Suprapubic skin (tissue), 4 donors: ENCODE measurements at regions not wholly inside any gene's neighbourhood (a gene's known extent, or its start where the extent isn't known, plus 50 kb on each side); places are given as distances from the start of the nearest gene placed in this dataset.

Experiments used
- DNase-seq, 2 donors: peaks; one replicate each; pipeline ENCODE4 v3.0.0-alpha.2; 2019; ENCODE audit warnings: low spot score in 2 of 2
- H3K27ac ChIP-seq: fragments of 200-600 bp; sonication (generic); one replicate; pipeline ENCODE4 v1.5.1; 2019
- H3K27me3 ChIP-seq: fragments of 200-600 bp; sonication (generic); one replicate; pipeline ENCODE4 v1.5.1; 2019
- H3K36me3 ChIP-seq: fragments of 200-600 bp; sonication (generic); one replicate; pipeline ENCODE4 v1.5.1; 2019
- H3K4me1 ChIP-seq: fragments of 200-600 bp; sonication (generic); one replicate; pipeline ENCODE4 v1.5.1; 2019
- H3K4me3 ChIP-seq: fragments of 200-600 bp; sonication (generic); one replicate; pipeline ENCODE4 v1.5.1; 2019; ENCODE audit warnings: mild to moderate bottlenecking
- H3K9me3 ChIP-seq: fragments of 200-600 bp; sonication (generic); one replicate; pipeline ENCODE4 v1.5.1; 2019
- EP300 ChIP-seq: sonication (generic); formaldehyde crosslinking; IDR thresholded peaks from one replicate; pipeline ENCODE4 v1.6.1; 2017; ENCODE audit warnings: antibody characterized with exemption
- POLR2A ChIP-seq, 2 donors: fragments of 450-650 bp; IDR thresholded peaks; one replicate each; pipeline ENCODE4 v1.6.1; 2017; ENCODE audit warnings: antibody characterized with exemption in 2 of 2, mild to moderate bottlenecking in 2 of 2, moderate library complexity in 2 of 2
- POLR2AphosphoS5 ChIP-seq, 3 donors: sonication (generic); formaldehyde crosslinking; IDR thresholded peaks; one replicate each; pipeline ENCODE4 v1.6.1; 2017; ENCODE audit warnings: antibody characterized with exemption in 3 of 3
- WGBS: methylation state at CpG from one replicate; pipeline ENCODE4 v1.1.5; 2018; 5-methylcytosine and 5-hydroxymethylcytosine counted together
- TF ChIP-seq, protein P1 (sequence below), 2 donors: fragments of 200-600 bp in 1 of 2; fragments of 450-650 bp in 1 of 2; sonication (generic) in 1 of 2; IDR thresholded peaks; one replicate each; pipeline ENCODE4 v1.5.1; 2016 to 2019; ENCODE audit warnings: antibody characterized with exemption in 2 of 2, mild to moderate bottlenecking in 1 of 2, moderate library complexity in 1 of 2

DNA sequence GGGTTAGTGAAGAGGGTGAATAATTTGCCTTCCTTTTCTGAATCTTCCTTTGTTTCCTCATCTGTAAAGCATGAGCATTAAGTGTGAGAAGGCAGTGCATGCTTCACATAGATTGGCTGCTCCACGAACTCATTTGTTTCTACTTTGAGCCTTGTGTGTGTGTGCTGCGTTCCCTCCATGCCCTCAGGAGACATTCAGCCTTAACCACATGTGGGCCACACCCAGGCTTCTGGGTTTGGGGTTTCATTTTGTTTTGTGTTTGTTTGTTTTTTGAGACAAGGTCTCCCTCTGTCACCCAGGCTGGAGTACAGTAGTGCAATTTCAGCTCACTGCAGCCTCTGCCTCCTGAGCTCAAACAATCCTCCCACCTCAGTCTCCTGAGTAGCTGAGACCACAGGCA, 843.3 kb downstream of the GALR1 start:
- H3K27ac ChIP-seq = no peak overlapping the region

DNA sequence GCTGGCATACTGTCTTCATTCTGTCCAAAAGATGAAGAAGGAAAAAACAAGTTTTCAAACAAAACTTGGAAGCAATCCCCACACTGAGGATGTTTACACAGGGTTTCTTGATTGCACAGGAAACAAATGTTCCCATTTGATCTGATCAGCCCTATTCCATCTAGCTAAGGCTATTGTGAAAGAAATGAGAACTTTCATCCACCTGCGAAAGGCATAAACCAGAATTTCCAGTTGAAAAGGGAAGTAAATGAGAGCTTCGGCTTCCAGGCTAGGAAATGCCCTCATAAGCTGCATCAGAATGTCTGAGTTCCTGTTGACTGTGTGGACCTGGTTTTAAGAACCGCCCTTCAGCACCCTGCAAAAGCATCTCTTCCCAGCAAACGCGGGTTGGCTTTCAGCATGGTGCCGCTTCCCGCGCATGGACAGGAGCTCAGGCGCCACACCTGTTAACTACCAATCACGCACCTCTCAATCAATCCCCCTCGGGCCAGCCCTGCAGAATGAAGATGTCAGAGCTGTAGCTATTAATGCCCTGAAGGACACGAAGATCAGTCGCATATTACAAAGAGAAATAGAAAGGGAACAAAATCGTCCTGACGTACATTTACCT, 850.4 kb downstream of the GALR1 start:
- Histone ChIP-seq H3K4me3 (no peak overlapping the region), H3K27me3 (no peaks in the 10 kb centered on the region), H3K36me3 (no peaks in the 10 kb centered on the region), H3K27ac (no peak overlapping the region), H3K4me1 (no peaks in the 10 kb centered on the region), H3K9me3 (no peaks in the 10 kb centered on the region)
- DNase-seq = no peak
- TF ChIP-seq, protein P1, sequence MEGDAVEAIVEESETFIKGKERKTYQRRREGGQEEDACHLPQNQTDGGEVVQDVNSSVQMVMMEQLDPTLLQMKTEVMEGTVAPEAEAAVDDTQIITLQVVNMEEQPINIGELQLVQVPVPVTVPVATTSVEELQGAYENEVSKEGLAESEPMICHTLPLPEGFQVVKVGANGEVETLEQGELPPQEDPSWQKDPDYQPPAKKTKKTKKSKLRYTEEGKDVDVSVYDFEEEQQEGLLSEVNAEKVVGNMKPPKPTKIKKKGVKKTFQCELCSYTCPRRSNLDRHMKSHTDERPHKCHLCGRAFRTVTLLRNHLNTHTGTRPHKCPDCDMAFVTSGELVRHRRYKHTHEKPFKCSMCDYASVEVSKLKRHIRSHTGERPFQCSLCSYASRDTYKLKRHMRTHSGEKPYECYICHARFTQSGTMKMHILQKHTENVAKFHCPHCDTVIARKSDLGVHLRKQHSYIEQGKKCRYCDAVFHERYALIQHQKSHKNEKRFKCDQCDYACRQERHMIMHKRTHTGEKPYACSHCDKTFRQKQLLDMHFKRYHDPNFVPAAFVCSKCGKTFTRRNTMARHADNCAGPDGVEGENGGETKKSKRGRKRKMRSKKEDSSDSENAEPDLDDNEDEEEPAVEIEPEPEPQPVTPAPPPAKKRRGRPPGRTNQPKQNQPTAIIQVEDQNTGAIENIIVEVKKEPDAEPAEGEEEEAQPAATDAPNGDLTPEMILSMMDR (IDR thresholded peaks at IDR 0.05) = no peak
- 86% methylated on average over 15 of the region's 15 CpGs for WGBS

More for the DNA sequence above, 843.3 kb downstream of the GALR1 start:
- no peaks in the 10 kb centered on the region for H3K9me3 ChIP-seq
- no peaks in the 10 kb centered on the region for H3K27me3 ChIP-seq
- no peak for TF ChIP-seq POLR2A (IDR thresholded peaks at IDR 0.05)
- no peak for TF ChIP-seq POLR2AphosphoS5 (IDR thresholded peaks at IDR 0.05)
- H3K4me3 ChIP-seq = no peak overlapping the region
- no peaks in the 10 kb centered on the region for H3K36me3 ChIP-seq
- DNase-seq = no peak
- 51% methylated on average over 2 of the region's 2 CpGs for WGBS
- H3K4me1 ChIP-seq = no peaks in the 10 kb centered on the region

DNA sequence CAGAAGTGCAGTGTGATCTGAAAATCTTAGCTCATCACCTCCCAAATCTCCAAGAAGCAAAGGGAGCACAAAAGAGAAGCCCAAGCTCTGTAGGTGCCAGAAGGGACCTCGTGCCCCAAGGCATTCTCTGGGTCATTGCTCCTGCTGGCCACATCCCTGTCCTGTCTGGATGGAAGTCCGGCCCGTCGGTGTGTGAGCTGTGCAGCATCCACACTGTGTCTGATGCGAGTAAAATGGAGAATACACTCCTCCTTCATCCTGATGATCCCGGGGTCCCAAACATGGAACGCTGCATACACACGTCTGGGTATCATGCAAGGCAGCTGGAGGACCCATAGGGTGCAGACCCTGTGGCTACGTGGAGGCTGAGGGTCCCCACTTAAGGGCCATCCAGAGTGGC, 851.4 kb downstream of the GALR1 start:
- H3K27me3 ChIP-seq = no peaks in the 10 kb centered on the region
- H3K4me1 ChIP-seq = no peaks in the 10 kb centered on the region
- no peak overlapping the region for H3K4me3 ChIP-seq
- no peak overlapping the region for H3K27ac ChIP-seq
- TF ChIP-seq POLR2A (IDR thresholded peaks at IDR 0.05) = no peak
- TF ChIP-seq POLR2AphosphoS5 (IDR thresholded peaks at IDR 0.05) = no peak
- TF ChIP-seq, protein P1 (IDR thresholded peaks at IDR 0.05) = no peak
- no peak for TF ChIP-seq EP300
- no peaks in the 10 kb centered on the region for H3K36me3 ChIP-seq
- no peaks in the 10 kb centered on the region for H3K9me3 ChIP-seq
- 84% methylated on average over 7 of the region's 9 CpGs for WGBS
- no peak for DNase-seq

DNA sequence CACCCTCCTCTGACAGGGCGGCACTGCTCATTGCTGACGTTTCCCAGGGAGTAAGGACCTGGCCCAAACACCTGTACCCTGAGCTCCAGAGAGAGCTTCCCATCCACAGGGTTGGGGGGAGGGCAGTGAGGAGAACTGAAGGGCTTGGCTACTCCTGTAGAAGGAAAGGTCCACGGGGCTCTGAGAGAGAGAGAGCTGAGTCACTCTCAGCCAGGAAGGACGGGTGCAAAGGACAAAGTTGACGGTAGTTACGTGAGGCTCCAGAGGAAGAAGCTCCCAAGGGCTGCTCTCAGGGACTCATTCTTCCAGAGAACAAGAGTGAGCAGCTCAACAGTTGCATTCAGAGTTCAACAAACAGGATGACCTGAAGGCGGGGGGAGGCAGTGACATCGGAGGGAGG, 852.5 kb downstream of the GALR1 start:
- 82% methylated on average over 8 of the region's 8 CpGs for WGBS
- Histone ChIP-seq H3K9me3 (no peaks in the 10 kb centered on the region), H3K36me3 (no peaks in the 10 kb centered on the region), H3K4me1 (no peaks in the 10 kb centered on the region), H3K4me3 (no peak overlapping the region), H3K27me3 (no peaks in the 10 kb centered on the region), H3K27ac (no peak overlapping the region)
- TF ChIP-seq POLR2AphosphoS5 (IDR thresholded peaks at IDR 0.05) (no peak), EP300 (no peak)
- no peak for DNase-seq

- Histone ChIP-seq H3K27me3 (no peaks in the 10 kb centered on the region), H3K4me3 (no peak overlapping the region), H3K4me1 (no peaks in the 10 kb centered on the region), H3K9me3 (no peaks in the 10 kb centered on the region), H3K36me3 (no peaks in the 10 kb centered on the region), H3K27ac (no peak overlapping the region)
- 83% methylated on average over 5 of the region's 5 CpGs for WGBS
- no peak for DNase-seq
- no peak for TF ChIP-seq POLR2AphosphoS5 (IDR thresholded peaks at IDR 0.05)
- no peak for TF ChIP-seq EP300
Observed at GRCh38 chr18:78105611-78106010, 856.0 kb downstream of the GALR1 start.

- Histone ChIP-seq H3K36me3 (no peaks in the 10 kb centered on the region), H3K4me1 (no peaks in the 10 kb centered on the region), H3K9me3 (no peaks in the 10 kb centered on the region), H3K27ac (no peak overlapping the region), H3K4me3 (no peak overlapping the region), H3K27me3 (no peaks in the 10 kb centered on the region)
- DNase-seq = no peak
- 95% methylated on average over 15 of the region's 15 CpGs for WGBS
- no peak for TF ChIP-seq POLR2A (IDR thresholded peaks at IDR 0.05)
- TF ChIP-seq, protein P1 (IDR thresholded peaks at IDR 0.05) = no peak
- no peak for TF ChIP-seq POLR2AphosphoS5 (IDR thresholded peaks at IDR 0.05)
- no peak for TF ChIP-seq EP300
Observed at GRCh38 chr18:78106946-78107345, 857.3 kb downstream of the GALR1 start.

GRCh38 chr18:78107363-78107762, 857.7 kb downstream of the GALR1 start:
- 95% methylated on average over 9 of the region's 9 CpGs for WGBS
- Histone ChIP-seq H3K27ac (no peak overlapping the region), H3K27me3 (no peaks in the 10 kb centered on the region), H3K4me1 (no peaks in the 10 kb centered on the region), H3K36me3 (no peaks in the 10 kb centered on the region), H3K4me3 (no peak overlapping the region), H3K9me3 (no peaks in the 10 kb centered on the region)
- DNase-seq = no peak
- TF ChIP-seq, protein P1 (IDR thresholded peaks at IDR 0.05) = no peak
- TF ChIP-seq POLR2AphosphoS5 (IDR thresholded peaks at IDR 0.05) (no peak), EP300 (no peak), POLR2A (IDR thresholded peaks at IDR 0.05) (no peak)
